GM13976 (cell line): ENCODE measurements at regions not wholly inside any gene's neighbourhood (a gene's known extent, or its start where the extent isn't known, plus 50 kb on each side); places are given as distances from the start of the nearest gene placed in this dataset.

Experiments used
- DNase-seq: peaks from one replicate; pipeline ENCODE4 v3.0.0; 2012; ENCODE audit warnings: low spot score
- in situ Hi-C: fragments of 300-500 bp; cut with MboI; formaldehyde crosslinking; loops from one replicate; pipeline ENCODE4 v1.12.0; 2022; ENCODE audit warnings: low sequenced_read_pairs, mixed read lengths, inconsistent platforms; ENCODE audit not compliant: unreplicated experiment
- TF ChIP-seq, protein P1 (sequence below): IDR thresholded peaks from 2 replicates; pipeline ENCODE4 v1.5.1; 2012; ENCODE audit warnings: borderline replicate concordance, mild to moderate bottlenecking; ENCODE audit not compliant: insufficient read depth; ENCODE audit errors: extremely low read depth, missing control alignments, control extremely low read depth

DNA sequence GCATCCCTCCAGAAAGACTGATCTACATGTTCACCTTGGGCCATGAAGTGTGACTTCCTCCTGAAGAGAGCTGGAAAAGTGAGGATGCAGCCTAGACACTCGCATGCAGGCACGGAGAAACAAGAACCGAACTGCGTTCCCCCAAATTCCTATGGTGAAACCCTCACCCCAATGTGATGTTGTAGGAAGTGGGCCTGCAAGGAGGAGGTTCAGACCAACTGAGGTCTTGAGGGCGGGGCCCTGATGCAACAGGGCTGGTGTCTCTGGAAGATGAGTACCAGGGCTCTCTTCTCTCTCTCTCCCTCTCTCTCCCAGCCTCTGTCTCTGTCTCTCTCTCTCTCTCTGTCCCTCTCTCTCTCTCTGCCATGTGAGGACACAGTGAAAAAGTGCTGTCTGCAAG, 501.1 kb downstream of the BRD1 start:
- peak; percentile 6 for DNase-seq
- in situ Hi-C loops = no loop called here

DNA sequence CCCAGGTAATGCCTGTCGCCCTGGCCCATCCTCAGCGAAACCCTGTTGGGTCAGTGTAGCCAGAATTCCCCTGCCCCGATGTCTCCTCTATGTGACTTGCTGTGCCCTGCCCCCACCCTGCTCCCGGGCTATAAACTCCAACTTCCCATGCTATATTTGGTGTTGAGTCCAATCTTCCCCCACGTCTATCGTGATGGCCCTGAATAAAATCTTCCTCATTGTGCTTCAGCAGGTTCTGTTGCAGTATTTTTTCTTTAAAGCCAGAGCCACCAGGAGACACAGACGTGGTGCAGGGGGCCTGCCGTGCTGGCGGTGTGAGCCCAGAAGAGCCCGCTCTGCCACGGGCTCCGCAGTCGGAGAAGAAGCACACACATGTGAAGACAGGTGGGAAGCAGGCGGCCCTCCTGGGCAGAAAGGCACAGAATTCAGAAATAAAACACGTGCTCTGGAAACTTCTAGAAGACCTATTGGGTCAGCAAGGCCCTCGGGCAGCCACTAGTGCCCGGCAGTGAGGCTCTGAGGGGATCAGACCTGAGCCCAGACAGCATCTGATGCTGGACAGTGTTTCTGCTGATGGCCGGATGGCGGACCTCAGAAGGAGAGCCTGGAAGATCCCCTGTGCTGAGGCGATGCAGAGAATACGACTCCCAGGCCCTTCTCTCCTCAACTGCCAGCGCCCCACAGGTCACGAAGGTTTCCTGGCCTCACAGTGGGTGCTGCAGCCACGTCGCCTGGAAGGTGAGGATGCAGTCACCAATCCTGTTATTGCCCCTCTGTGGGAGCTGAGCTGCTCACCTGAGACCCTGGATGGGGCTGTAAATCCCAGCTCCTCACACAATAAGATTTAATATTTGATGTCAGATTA, 501.9 kb downstream of the BRD1 start:
- TF ChIP-seq, protein P1, sequence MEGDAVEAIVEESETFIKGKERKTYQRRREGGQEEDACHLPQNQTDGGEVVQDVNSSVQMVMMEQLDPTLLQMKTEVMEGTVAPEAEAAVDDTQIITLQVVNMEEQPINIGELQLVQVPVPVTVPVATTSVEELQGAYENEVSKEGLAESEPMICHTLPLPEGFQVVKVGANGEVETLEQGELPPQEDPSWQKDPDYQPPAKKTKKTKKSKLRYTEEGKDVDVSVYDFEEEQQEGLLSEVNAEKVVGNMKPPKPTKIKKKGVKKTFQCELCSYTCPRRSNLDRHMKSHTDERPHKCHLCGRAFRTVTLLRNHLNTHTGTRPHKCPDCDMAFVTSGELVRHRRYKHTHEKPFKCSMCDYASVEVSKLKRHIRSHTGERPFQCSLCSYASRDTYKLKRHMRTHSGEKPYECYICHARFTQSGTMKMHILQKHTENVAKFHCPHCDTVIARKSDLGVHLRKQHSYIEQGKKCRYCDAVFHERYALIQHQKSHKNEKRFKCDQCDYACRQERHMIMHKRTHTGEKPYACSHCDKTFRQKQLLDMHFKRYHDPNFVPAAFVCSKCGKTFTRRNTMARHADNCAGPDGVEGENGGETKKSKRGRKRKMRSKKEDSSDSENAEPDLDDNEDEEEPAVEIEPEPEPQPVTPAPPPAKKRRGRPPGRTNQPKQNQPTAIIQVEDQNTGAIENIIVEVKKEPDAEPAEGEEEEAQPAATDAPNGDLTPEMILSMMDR = no peak
- in situ Hi-C loops = no loop called here
- DNase-seq = peak; percentile 11

More for the DNA sequence above, 501.1 kb downstream of the BRD1 start:
- TF ChIP-seq, protein P1 = no peak

DNA sequence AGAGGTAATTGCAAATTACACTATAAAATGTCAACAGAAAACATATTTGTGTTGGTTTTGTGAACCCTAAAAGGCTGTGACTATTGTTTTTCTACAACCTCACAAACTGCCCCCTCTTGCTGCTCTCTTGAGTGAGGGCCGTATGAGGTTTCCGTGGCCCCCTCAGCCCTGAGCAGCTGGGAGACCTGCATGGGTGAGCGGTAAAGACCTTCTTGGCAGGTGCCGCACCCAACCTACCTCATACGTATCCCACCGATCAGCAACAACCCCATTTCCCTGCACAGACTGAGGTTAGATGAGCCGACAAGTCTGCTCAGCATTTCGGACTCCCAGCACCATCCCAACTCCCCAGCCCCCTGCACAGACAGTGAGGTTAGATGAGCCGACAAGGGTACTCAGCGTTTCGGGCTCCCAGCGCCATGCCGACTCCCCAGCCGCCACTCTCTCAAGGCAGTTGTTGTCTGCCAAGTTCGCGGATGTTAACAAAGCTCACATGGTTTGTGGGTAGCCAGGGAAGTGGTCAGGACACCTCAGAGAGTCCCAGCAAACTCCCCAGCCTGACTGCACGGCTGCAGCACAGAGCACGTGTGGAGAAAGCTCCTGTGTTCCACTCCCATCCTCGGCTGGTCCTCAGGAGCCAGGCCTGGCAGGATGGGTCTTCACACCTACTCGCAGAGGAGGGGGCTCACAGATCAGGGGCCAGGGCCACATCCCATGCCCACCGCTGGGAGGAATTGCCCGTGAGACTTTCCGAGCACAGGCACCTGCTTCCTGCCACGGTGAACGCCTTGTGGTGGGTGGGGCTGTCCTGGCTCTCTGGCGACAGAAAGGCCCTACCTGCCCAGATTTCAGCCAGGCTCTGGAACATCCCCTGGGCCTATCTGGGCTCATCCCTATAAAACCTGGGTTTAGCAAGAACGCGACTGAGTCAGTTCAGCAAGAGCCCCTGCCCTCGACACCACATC, 502.9 kb downstream of the BRD1 start:
- in situ Hi-C loops = no loop called here
- TF ChIP-seq, protein P1 = no peak
- peak; percentile 24 for DNase-seq

DNA sequence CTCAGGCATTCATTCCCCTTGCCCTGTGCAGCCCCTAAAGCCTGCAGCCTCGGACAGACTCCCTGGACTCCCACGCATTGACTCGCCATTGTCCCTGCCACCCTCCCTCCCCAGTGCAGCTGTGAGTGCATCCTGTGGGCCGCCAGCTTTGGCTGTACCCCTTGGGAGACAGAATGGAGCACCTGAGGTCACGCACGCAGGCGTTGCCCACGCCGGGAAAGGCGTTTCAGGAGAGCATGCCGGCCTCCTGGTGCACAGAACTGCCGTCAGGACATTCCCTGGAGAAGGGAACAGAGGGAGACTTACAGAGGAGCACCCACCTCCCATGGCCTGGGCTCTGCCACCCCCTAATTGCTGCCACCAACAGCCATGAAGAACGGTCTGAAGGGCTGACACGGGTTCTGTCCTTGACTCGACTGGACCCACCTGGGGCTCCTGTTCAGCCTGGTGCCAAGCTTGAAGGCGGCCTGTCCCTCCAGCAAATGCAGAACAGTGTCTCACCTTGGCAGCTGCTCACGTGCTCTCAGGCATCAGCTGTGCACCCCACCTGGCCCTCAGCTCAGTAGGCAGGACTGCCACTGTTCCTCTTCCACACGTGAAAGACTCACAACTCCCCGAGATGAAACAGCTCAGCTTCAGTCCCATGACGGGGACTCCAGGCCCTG, 503.8 kb downstream of the BRD1 start:
- in situ Hi-C loops = no loop called here
- TF ChIP-seq, protein P1 = no peak
- peak; percentile 11 for DNase-seq

GRCh38 chr22:49322861-49323622, 504.6 kb downstream of the BRD1 start:
- DNase-seq = peak; percentile 7
- in situ Hi-C loops = no loop called here
- TF ChIP-seq, protein P1 = no peak
